ENCODE measurements at regions not wholly inside any gene's neighbourhood (a gene's known extent, or its start where the extent isn't known, plus 50 kb on each side); places are given as distances from the start of the nearest gene placed in this dataset.
"Not testable (repeated sequence)": the region's sequence is repeated elsewhere in the genome, so short reads cannot be mapped to it uniquely, and the experiment has no call there.

- not testable (repeated sequence) for TF ChIP-seq POLR2A, CTCF (IDR thresholded peaks at IDR 0.05)
Observed at GRCh38 chr5:60530144-60530848, 169.7 kb downstream of the DEPDC1B start.
